ENCODE measurements at regions not wholly inside any gene's neighbourhood (a gene's known extent, or its start where the extent isn't known, plus 50 kb on each side); places are given as distances from the start of the nearest gene placed in this dataset.
"Not testable (repeated sequence)": the region's sequence is repeated elsewhere in the genome, so short reads cannot be mapped to it uniquely, and the experiment has no call there.

GRCh38 chr18:59067873-59068272 is 71.8 kb upstream of the SEC11C start:
- DNase-seq (ENCODE audit: extremely low read depth, low read depth), result no peak
- TF ChIP-seq, protein P1, sequence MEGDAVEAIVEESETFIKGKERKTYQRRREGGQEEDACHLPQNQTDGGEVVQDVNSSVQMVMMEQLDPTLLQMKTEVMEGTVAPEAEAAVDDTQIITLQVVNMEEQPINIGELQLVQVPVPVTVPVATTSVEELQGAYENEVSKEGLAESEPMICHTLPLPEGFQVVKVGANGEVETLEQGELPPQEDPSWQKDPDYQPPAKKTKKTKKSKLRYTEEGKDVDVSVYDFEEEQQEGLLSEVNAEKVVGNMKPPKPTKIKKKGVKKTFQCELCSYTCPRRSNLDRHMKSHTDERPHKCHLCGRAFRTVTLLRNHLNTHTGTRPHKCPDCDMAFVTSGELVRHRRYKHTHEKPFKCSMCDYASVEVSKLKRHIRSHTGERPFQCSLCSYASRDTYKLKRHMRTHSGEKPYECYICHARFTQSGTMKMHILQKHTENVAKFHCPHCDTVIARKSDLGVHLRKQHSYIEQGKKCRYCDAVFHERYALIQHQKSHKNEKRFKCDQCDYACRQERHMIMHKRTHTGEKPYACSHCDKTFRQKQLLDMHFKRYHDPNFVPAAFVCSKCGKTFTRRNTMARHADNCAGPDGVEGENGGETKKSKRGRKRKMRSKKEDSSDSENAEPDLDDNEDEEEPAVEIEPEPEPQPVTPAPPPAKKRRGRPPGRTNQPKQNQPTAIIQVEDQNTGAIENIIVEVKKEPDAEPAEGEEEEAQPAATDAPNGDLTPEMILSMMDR (IDR thresholded peaks at IDR 0.05; ENCODE audit: low read depth, low read length), result peak; percentile 64

DNA sequence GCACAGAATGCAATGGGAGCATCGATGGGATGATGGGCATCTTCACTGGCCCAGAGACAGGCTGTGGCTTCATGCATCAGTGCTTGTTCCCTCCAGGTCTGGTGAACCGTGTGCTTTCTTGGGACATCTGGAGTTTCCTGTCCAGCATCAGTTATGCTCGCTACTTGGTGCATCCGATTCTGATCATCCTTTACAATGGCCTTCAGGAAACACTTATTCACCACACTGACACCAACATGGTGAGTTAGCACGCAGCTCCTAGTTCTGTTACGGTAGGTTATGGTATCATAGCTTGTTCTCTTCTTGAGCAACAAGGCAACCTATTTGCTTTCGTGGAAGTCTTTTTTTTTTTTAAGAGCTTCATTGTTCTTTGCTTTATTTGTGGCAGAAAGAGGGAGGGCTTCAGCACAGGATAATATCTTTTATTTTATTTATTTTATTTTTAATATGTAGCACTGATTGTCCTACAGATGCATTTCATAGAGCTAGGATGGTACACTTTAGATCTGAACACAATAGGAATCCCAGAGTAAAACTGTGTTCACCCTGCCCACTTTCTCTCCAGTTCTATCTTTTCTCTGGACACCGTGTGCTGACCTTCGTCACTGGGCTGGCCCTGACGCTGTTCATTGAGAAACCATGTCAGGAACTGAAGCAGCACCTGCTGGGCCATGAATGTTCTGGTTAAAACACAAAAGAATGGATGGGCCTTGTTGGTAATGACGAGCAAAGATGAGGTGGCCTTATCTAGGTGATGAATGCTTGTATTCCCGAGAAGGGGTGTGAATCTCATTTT is 71.2 kb upstream of the SEC11C start:
- no peak for DNase-seq (ENCODE audit: extremely low read depth, low read depth)
- TF ChIP-seq, protein P1 (IDR thresholded peaks at IDR 0.05; ENCODE audit: low read depth, low read length), result no peak

DNA sequence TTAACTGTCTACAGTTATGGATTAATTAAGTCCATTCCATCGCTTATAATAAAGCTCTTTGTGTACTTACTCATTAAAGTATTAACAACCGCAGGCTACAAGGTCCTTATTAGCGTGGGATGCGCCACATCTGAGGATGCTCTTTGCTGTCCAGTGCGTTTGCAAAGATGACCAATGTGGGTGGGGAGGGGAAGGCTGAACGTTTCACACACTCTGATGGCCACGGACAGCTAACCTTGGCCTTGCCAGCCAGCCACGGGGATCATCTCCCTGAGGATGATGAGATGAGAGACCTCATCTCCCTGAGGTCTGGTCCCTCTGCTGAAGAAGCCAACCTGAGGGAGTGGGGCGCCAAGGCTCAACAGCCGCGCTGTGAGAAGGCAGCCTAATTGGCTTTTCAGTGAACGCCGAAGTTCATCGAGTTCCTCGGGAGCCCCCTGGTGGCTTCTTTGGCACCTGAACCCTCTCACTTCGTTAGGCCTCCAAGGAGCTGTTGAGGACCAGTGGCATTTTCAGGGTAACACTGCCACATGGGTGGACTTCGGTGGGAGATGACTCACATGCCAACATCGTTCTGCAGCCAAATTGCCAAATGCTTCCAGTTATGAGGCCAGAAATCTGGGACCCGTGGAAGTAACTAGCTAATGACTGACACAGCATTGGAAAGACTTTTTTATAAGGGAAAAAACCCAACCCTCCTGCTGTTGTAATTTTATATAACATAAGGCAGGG is 69.3 kb upstream of the SEC11C start:
- TF ChIP-seq, protein P1 (IDR thresholded peaks at IDR 0.05; ENCODE audit: low read depth, low read length), result peak; percentile 92
- DNase-seq (ENCODE audit: extremely low read depth, low read depth), result no peak

DNA sequence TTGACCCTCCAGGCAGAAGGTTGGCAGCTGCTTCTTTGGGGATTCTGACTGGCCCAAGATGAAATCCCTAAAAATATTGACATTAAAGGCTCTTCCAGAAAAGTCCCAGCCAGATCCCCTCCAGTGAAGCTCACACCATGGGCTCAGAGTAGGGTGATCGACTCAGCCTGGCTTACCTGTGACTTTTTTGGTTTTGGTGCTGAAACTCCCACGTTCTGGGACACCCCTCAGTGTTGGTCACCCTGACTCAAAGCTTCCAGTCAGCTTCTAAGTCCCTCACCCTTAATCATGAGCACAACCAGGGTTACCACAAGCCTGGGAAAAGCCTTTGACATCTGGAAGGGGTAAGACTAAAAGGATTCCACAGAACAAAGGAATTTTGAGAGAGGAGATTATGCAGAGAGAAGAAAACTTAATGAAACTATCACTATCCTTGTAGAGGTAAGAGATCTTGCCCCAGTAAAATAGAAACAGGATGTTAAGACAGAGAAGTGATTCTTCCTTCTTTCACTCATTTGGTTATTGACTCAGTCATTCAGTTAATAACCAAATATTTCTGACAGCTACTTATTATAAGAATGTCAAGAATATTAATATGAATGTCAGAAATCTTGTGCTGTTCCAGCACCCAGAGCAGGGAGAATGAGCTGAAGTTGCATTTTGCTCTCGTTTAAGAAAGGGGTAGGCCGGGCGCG is 66.8 kb upstream of the SEC11C start:
- DNase-seq (ENCODE audit: extremely low read depth, low read depth), result no peak
- TF ChIP-seq, protein P1 (IDR thresholded peaks at IDR 0.05; ENCODE audit: low read depth, low read length), result no peak

GRCh38 chr18:59075923-59076322 is 63.8 kb upstream of the SEC11C start:
- no peak for DNase-seq (ENCODE audit: extremely low read depth, low read depth)
- TF ChIP-seq, protein P1 (IDR thresholded peaks at IDR 0.05; ENCODE audit: low read depth, low read length), result no peak

GRCh38 chr18:59079264-59079663 is 60.4 kb upstream of the SEC11C start:
- DNase-seq (ENCODE audit: extremely low read depth, low read depth), result no peak
- TF ChIP-seq, protein P1 (IDR thresholded peaks at IDR 0.05; ENCODE audit: low read depth, low read length), result no peak

DNA sequence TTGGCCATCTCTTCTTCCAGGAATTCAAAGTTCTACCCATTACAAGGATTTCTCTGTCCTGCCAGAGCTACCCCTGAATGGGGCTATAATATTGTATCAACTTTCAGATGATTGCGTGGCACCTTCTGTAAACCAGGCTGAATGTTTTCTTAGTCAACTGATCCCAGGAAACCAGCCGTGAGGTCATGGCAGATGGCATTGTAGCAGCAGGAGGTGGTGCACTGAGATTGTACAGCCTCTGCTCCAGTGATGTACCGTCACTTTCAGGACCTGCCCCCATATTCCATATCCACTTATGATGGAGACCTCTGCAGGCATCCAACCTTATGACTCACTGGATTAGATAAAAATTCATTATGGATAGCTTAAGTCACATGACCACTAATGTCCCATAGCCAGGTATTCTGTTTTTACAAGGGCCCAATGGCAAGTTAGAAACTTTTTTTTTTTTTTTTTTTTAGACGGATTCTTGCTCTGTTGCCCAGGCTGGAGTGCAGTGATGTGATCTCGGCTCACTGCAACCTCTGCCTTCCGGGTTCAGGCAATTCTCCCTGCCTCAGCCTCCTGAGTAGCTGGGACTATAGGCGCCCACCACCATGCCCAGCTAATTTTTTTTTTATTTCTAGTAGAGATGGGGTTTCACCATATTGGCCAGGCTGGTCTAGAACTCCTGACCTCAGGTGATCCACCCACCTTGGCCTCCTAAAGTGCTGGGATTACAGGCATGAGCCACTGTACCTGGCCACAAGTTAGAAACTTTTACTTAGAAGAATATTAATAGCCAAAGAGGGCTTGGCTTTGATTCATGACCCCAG is 59.8 kb upstream of the SEC11C start:
- not testable (repeated sequence) for DNase-seq (ENCODE audit: extremely low read depth, low read depth)
